ENCODE measurements at regions not wholly inside any gene's neighbourhood (a gene's known extent, or its start where the extent isn't known, plus 50 kb on each side); places are given as distances from the start of the nearest gene placed in this dataset.

DNA sequence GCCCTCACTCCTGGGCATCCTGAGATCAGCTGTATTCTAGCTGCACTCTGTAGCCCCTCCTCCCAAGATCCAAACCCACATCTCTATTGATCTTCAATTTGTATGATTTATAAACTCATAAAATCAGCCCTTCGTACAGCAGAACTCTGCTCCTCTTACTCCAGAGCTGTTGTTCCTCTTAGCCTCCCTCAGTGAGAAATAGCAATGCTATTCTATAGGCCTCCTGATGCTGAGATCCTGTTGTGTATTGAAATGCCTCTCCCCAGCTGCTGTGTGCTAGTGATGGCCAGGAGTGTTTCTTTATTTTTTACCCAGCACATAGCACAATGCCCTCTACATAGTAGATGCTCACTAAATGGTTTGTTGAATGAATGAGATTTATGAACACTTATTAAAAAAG, 320.5 kb upstream of the ADCY2 start:
- TF ChIP-seq CTCF (IDR thresholded peaks at IDR 0.05; ENCODE audit: insufficient read depth, low read length, poor library complexity, severe bottlenecking), result no peak
- no peak for TF ChIP-seq EZH2phosphoT487 (conservative IDR thresholded peaks at IDR 0.05; ENCODE audit: low read length)

Data from SU-DHL-6 (cell line).